ENCODE measurements at regions not wholly inside any gene's neighbourhood (a gene's known extent, or its start where the extent isn't known, plus 50 kb on each side); places are given as distances from the start of the nearest gene placed in this dataset.
"Not testable (repeated sequence)": the region's sequence is repeated elsewhere in the genome, so short reads cannot be mapped to it uniquely, and the experiment has no call there.

- no peak for DNase-seq (ENCODE audit: low read depth in 4 of 4, low spot score in 1 of 4)
Observed at GRCh38 chr2:122683018-122683417, 927.6 kb downstream of the TSN start.

GRCh38 chr2:122692400-122693083 lies 937.1 kb downstream of the TSN start:
- DNase-seq (ENCODE audit: low read depth in 4 of 4, low spot score in 1 of 4): no peak

- DNase-seq (ENCODE audit: low read depth in 4 of 4, low spot score in 1 of 4): no peak
Observed at GRCh38 chr2:122697415-122697814, 942.0 kb downstream of the TSN start.

- DNase-seq (ENCODE audit: low read depth in 4 of 4, low spot score in 1 of 4): no peak
Observed at GRCh38 chr2:122703676-122704075, 948.2 kb downstream of the TSN start.

- DNase-seq (ENCODE audit: low read depth in 4 of 4, low spot score in 1 of 4): no peak
Observed at GRCh38 chr2:122704109-122704563, 948.7 kb downstream of the TSN start.

GRCh38 chr2:122705746-122706145 lies 950.3 kb downstream of the TSN start:
- DNase-seq (ENCODE audit: low read depth in 4 of 4, low spot score in 1 of 4): no peak

- no peak for DNase-seq (ENCODE audit: low read depth in 4 of 4, low spot score in 1 of 4)
Observed at GRCh38 chr2:122706757-122707223, 951.3 kb downstream of the TSN start.

- no peak for DNase-seq (ENCODE audit: low read depth in 4 of 4, low spot score in 1 of 4)
Observed at GRCh38 chr2:122707224-122707824, 951.9 kb downstream of the TSN start.

- no peak for DNase-seq (ENCODE audit: low read depth in 4 of 4, low spot score in 1 of 4)
Observed at GRCh38 chr2:122710049-122710448, 954.6 kb downstream of the TSN start.

- DNase-seq (ENCODE audit: low read depth in 4 of 4, low spot score in 1 of 4): no peak
Observed at GRCh38 chr2:122713800-122714199, 958.3 kb downstream of the TSN start.

- DNase-seq (ENCODE audit: low read depth in 4 of 4, low spot score in 1 of 4): not testable (repeated sequence)
Observed at GRCh38 chr2:122720822-122721221, 965.4 kb downstream of the TSN start.

GRCh38 chr2:122734766-122735424 lies 979.4 kb downstream of the TSN start:
- no peak for DNase-seq (ENCODE audit: low read depth in 4 of 4, low spot score in 1 of 4)

- DNase-seq (ENCODE audit: low read depth in 4 of 4, low spot score in 1 of 4): no peak
Observed at GRCh38 chr2:122736279-122736678, 980.8 kb downstream of the TSN start.

- no peak for DNase-seq (ENCODE audit: low read depth in 4 of 4, low spot score in 1 of 4)
Observed at GRCh38 chr2:122737429-122738077, 982.1 kb downstream of the TSN start.

GRCh38 chr2:122739732-122740593 lies 984.5 kb downstream of the TSN start:
- no peak for DNase-seq (ENCODE audit: low read depth in 4 of 4, low spot score in 1 of 4)

- DNase-seq (ENCODE audit: low read depth in 4 of 4, low spot score in 1 of 4): no peak
Observed at GRCh38 chr2:122740594-122740948, 985.1 kb downstream of the TSN start.

- DNase-seq (ENCODE audit: low read depth in 4 of 4, low spot score in 1 of 4): no peak
Observed at GRCh38 chr2:122741403-122741802, 986.0 kb downstream of the TSN start.

GRCh38 chr2:122743021-122743675 lies 987.7 kb downstream of the TSN start:
- no peak for DNase-seq (ENCODE audit: low read depth in 4 of 4, low spot score in 1 of 4)

GRCh38 chr2:122745603-122746002 lies 990.2 kb downstream of the TSN start:
- no peak for DNase-seq (ENCODE audit: low read depth in 4 of 4, low spot score in 1 of 4)

- DNase-seq (ENCODE audit: low read depth in 4 of 4, low spot score in 1 of 4): no peak
Observed at GRCh38 chr2:122747670-122748069, 992.2 kb downstream of the TSN start.

Measured in stimulated activated CD4-positive, alpha-beta T cell treated with anti-CD3 and anti-CD28 coated beads, Interleukin-1b, Interleukin-23, amount 100 ng/mL, for 24 hours (primary cell).